Astrocyte of the hippocampus (primary cell): ENCODE measurements at regions not wholly inside any gene's neighbourhood (a gene's known extent, or its start where the extent isn't known, plus 50 kb on each side); places are given as distances from the start of the nearest gene placed in this dataset.
"Not testable (repeated sequence)": the region's sequence is repeated elsewhere in the genome, so short reads cannot be mapped to it uniquely, and the experiment has no call there.

Source experiments
- DNase-seq: peaks from one replicate; pipeline ENCODE4 v3.0.0; 2011; ENCODE audit warnings: low read depth, low spot score

- DNase-seq: peak; percentile 80
Observed at GRCh38 chr4:186845137-186845842, 121.6 kb upstream of the FAT1 start.

GRCh38 chr4:186846426-186846825 lies 122.8 kb upstream of the FAT1 start:
- DNase-seq: no peak

DNA sequence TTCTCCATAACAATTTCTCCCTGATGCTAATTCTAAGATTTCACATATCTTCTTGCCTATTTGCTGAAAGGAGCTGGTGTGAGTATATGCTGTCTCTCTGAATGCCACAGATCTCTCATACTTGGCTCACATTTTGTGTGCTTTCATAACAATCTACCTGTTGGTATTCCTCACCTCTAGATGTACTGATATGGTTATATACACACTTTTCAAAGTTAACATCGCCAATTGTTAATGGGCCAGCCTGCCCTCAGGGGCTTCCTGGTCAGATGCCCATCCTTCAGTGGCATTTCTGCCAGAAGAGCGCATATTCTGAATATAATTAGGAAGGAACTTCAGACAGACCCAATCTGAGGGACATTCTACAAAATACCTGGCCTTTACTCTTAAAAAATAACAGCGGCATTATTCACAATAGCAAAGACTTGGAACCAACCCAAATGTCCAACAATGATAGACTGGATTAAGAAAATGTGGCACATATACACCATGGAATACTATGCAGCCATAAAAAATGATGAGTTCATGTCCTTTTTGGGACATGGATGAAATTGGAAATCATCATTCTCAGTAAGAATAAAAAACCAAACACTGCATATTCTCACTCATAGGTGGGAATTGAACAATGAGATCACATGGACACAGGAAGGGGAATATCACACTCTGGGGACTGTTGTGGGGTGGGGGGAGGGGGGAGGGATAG lies 123.9 kb upstream of the FAT1 start:
- DNase-seq: not testable (repeated sequence)

DNA sequence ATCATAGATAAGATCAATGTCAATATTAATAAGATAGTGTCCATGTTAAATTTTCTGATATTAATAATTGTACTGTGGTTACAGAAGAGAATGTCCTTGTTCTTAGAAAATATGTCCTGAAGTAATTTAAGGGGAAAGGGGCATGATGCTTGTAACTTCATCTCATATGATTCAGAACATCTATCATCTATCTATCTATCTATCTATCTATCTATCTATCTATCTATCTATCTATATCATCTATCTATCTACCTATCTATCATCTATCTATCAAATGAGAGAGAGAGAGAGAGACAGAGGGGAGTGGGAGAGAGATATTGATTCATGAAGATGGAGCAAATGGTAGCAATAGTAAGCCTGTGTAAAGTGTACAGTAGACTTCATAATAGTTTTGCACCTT lies 124.8 kb upstream of the FAT1 start:
- no peak for DNase-seq

GRCh38 chr4:186851291-186852072 lies 127.8 kb upstream of the FAT1 start:
- DNase-seq: no peak

- DNase-seq: no peak
Observed at GRCh38 chr4:186852073-186852420, 128.4 kb upstream of the FAT1 start.

- DNase-seq: no peak
Observed at GRCh38 chr4:186852964-186853391, 129.3 kb upstream of the FAT1 start.

GRCh38 chr4:186854256-186854655 lies 130.6 kb upstream of the FAT1 start:
- no peak for DNase-seq

DNA sequence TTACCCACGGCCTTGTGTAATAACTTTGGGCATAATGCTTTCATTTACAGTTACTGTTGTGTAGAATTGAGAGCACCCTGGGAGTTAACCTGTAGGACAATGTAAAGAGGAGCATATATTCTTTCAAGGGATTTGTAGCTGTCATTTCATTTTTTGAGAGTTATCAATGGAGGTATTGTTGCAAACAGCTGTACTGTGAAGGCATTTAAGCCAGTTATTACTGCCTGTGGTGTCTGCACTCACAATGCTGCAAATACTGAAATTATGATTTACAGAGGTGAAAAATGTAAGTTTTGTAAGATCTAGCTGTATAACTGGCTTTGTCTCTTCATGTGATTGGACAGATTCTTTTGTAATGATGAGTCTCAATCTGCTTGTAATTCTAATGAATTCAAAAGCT lies 131.5 kb upstream of the FAT1 start:
- DNase-seq: no peak

GRCh38 chr4:186857793-186858192 lies 134.1 kb upstream of the FAT1 start:
- DNase-seq: no peak

- DNase-seq: no peak
Observed at GRCh38 chr4:186858355-186858754, 134.7 kb upstream of the FAT1 start.

DNA sequence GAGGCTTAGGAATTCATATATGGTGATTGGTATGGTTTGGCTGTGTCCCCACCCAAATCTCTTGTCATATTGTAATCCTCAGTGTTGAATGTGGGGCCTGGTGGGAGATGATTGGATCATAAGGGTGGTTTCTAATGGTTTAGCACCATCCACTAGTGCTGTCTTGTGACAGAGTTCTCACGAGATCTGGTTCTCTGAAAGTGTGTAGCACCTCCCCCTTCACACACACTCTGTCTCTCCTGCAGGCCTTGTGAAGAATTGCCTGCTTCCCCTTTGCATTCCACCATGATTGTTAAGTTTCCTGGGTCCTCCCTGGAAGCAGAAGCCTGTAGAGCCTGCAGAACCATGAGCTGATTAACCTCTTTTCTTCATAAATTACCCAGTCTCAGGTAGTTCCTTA lies 135.8 kb upstream of the FAT1 start:
- no peak for DNase-seq

DNA sequence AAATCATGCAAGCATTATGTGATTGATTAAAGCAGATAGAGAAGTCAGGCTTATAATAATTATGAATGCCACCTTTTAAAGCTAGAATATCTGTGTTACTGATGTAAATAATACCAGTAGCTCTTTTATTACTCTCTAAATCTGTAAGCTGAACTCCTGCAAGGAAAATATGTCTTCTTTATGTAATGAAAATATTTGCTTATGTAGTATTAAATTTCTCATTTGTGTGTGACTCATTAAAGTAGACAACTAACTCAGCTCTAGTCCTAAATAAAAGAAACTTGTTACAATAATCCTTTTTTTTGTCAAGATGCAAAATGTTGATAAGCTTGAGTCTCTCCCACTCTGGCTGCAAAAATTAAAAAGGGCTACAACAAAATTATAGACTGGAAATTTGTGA lies 137.7 kb upstream of the FAT1 start:
- no peak for DNase-seq

GRCh38 chr4:186871856-186872255 lies 148.2 kb upstream of the FAT1 start:
- DNase-seq: no peak

DNA sequence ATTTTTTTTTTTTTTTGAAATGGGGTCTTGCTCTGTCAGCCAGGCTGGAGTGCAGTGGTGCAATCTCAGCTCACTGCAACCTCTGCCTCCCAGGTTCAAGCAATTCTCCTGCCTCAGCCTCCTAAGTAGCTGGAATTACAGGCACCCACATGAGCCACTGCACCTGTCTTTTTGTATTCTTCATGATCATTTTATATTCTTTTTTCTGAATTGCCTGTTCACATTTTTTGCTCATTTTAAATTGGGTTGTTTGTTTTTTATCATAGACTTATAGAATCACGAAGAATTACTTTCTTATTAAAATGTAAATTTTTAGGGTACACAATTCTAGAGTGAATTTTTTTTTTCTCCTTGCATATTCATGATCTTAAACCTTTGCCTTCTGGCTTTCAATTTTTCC lies 149.4 kb upstream of the FAT1 start:
- not testable (repeated sequence) for DNase-seq

DNA sequence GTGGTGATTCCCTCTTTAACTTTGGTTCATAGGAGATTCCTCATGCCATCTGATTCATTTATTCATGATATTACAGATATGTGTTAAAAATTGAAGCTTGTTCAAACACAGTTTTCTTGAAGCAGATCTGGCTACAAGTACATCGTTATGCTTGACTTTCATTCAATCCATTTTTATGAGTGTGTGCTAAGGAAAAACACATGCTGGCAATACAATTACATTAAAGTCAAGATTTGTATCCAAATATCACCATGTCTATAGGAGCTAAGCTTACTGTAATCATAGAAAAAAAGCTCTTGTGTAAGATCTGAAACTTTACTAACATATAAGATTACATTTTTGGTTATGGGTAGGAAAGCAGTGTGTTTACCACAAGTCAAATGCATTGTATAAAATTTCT lies 151.8 kb upstream of the FAT1 start:
- no peak for DNase-seq

DNA sequence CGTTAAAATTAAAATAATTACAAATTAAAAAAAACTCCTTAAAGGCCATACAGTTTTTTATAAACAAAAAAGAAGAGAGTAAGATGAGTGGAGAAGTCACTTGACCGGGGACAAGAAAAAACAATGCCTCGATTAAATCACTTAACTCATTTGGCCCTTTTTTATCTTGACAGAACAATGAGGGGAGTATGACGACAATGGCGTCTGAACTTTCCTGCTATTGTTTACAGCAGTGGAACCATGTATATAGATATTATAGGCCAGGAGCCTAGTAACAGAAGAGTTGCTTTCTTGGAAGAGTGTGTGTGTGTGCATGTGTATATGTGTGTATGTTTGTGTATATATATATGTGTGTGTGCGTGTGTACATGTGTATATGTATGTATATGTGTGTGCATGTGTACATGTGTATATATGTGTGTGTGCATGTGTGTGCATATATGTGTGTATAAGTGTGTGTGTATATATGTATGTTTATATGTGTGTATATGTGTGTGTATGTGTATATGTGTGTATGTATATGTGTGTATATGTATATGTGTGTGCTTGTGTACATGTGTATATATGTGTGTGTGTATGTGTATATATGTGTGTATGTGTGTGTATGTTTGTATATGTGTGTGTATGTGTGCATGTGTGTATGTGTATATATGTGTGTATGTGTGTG lies 153.4 kb upstream of the FAT1 start:
- no peak for DNase-seq

GRCh38 chr4:186878203-186878776 lies 154.6 kb upstream of the FAT1 start:
- no peak for DNase-seq

GRCh38 chr4:186881521-186882220 lies 158.0 kb upstream of the FAT1 start:
- peak; percentile 82 for DNase-seq

DNA sequence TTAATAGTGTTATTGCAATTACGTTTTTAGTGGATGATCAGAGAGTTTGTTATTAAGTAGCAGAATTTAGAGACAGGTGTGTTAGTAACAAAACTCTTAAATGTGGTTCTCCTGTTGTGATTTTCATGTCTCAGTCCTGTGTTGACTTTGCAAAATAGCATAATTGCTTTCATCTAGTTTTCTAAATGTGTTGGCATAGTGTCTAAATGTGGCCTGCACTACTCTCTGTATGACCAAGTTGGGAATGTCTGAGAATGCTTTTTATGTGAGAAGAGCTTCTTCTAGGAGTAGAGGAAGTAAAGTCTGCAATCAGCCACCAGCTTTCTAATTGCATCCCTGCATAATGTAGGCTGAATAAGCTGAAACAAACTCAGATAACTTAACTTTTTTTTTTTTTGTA lies 158.6 kb upstream of the FAT1 start:
- no peak for DNase-seq

DNA sequence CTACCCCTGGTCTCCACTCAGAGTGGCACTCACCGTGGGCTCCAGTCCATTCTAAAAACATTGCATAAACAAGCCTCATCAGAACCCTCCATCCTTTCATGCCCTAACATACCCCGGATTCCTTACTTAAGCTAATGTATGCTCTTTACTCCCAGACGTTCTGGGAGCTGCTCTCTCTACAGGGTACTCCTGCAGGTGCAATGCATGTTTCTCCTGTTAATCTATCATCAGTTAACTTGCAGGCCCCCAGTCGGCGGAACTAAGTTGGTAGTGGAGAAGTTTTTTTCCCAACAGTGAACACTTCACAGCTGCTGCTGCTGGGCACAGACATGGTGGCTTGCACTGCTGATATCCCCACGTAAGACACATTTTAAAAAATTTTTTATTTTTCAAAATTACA lies 161.6 kb upstream of the FAT1 start:
- DNase-seq: no peak
